ENCODE measurements at regions not wholly inside any gene's neighbourhood (a gene's known extent, or its start where the extent isn't known, plus 50 kb on each side); places are given as distances from the start of the nearest gene placed in this dataset.

DNA sequence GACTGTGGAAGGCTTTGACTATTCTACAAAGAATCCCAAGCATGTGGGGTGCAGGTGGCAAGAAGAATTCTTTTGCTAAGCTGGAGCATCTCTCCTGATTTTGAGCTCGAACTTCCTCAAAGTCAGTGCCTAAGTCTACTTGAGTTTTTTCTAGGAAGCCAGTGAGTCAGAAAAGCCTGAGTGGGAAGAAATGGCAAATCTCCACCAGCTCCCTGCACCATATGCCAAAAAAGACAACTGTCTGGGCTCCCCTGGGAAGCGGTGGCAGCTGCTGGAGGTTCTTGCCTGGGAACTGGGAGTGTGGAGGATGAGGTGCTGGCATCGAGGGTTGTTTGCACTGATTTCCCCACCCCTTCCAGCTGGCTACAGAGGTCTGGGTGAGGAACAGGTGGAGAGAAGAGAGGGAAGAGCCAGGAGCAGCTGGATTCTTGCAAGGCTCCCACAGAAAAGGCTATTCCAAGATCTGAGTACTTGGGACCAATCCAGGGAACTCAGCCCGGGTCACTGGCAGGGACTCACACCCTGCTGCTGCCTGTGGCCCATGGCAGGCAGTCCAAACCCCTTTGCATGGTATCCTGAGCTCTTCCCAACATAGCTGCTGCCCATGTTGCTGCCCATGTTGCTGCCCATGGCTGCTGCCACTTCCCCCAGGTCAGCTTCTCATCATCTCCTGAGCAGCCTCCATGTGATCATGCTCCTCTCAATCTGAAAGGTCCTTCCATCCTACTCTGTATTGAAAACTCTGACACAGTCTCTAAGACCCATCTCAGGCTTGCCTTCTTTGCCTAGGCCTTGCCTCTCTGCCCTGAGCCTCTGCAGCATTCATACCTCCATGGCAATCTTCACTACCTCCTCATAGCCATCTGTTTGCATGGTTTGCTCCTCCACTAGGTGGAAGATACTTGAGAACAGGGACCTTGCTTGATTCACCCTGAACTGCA, 128.3 kb upstream of the SPATS2L start:
- peak; percentile 43 for DNase-seq (ENCODE audit: low read depth)
- Histone ChIP-seq H3K36me3 (ENCODE audit: control insufficient read depth, insufficient read depth, low read length) (no peaks in the 10 kb centered on the region), H3K27me3 (ENCODE audit: control insufficient read depth, insufficient read depth, low read length) (peaks cover 10% of the 10 kb centered on the region), H3K4me3 (ENCODE audit: low read depth, low read length) (no peak overlapping the region)
- ChIA-PET CTCF (interaction anchor here (1.3 to 1.4 kb wide), 4 partner anchors 20 to 191 kb away, joined by 3 to 4 read pairs (median 3); no protein-coding TSS in a partner anchor), POLR2A (no interaction called here)
- TF ChIP-seq, protein P1, sequence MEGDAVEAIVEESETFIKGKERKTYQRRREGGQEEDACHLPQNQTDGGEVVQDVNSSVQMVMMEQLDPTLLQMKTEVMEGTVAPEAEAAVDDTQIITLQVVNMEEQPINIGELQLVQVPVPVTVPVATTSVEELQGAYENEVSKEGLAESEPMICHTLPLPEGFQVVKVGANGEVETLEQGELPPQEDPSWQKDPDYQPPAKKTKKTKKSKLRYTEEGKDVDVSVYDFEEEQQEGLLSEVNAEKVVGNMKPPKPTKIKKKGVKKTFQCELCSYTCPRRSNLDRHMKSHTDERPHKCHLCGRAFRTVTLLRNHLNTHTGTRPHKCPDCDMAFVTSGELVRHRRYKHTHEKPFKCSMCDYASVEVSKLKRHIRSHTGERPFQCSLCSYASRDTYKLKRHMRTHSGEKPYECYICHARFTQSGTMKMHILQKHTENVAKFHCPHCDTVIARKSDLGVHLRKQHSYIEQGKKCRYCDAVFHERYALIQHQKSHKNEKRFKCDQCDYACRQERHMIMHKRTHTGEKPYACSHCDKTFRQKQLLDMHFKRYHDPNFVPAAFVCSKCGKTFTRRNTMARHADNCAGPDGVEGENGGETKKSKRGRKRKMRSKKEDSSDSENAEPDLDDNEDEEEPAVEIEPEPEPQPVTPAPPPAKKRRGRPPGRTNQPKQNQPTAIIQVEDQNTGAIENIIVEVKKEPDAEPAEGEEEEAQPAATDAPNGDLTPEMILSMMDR (IDR thresholded peaks at IDR 0.05; ENCODE audit: insufficient read depth, low read depth, low read length): no peak

DNA sequence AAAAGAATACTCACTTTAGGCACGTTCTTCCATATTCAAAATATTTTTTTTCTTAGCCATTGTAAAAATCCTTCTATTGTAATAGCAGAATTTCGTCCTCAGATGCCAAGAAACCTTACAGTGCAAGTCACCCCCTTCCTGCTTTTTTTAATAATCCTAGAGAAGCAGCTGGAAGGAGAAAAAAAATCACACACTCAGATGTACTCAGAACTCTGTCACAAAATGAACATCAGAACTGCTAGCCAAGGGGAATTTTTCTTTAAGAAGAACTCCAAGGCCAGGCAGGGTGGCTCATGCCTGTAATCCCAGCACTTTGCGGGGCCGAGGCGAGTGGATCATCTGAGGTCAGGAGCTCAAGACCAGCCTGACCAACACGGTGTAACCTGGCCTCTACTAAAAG, 127.3 kb upstream of the SPATS2L start:
- CTCF ChIA-PET: interaction anchor here (0.6 kb wide), 1 partner anchor 75 kb away, joined by 3 read pairs; no protein-coding TSS in a partner anchor
- TF ChIP-seq, protein P1 (IDR thresholded peaks at IDR 0.05; ENCODE audit: insufficient read depth, low read depth, low read length): no peak
- no peak overlapping the region for H3K4me3 ChIP-seq (ENCODE audit: low read depth, low read length)

DNA sequence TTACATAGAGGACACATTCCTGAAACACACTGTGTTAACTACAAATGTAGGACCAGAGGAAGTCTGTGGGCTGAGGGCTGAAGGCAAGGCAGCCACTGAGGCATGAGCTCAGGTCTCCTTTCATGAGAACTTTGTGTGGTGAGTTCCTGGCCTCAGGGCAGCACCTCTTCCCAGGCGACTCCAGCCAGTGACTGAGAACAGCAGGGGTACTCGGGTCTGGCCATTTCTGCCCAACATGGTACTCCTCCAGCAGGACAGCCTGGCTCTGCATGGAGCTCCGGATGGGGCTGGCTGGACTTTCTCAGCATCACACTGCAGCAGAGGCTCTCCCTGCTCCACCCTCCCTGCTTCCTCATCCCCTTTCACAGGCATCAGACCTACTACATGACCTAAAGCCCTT, 125.5 kb upstream of the SPATS2L start:
- Histone ChIP-seq H3K36me3 (ENCODE audit: control insufficient read depth, insufficient read depth, low read length) (no peaks in the 10 kb centered on the region), H3K27me3 (ENCODE audit: control insufficient read depth, insufficient read depth, low read length) (peaks cover 14% of the 10 kb centered on the region), H3K4me3 (ENCODE audit: low read depth, low read length) (no peak overlapping the region)
- ChIA-PET POLR2A (no interaction called here), CTCF (interaction anchor here (1.6 to 1.8 kb wide), 2 partner anchors 10 to 125 kb away, joined by 3 to 6 read pairs; no protein-coding TSS in a partner anchor)
- DNase-seq (ENCODE audit: low read depth): no peak
- TF ChIP-seq, protein P1 (IDR thresholded peaks at IDR 0.05; ENCODE audit: insufficient read depth, low read depth, low read length): no peak

More for the DNA sequence above, 127.3 kb upstream of the SPATS2L start:
- DNase-seq (ENCODE audit: low read depth): no peak
- Histone ChIP-seq H3K27me3 (ENCODE audit: control insufficient read depth, insufficient read depth, low read length) (peaks cover 11% of the 10 kb centered on the region), H3K36me3 (ENCODE audit: control insufficient read depth, insufficient read depth, low read length) (no peaks in the 10 kb centered on the region)
- POLR2A ChIA-PET: no interaction called here

DNA sequence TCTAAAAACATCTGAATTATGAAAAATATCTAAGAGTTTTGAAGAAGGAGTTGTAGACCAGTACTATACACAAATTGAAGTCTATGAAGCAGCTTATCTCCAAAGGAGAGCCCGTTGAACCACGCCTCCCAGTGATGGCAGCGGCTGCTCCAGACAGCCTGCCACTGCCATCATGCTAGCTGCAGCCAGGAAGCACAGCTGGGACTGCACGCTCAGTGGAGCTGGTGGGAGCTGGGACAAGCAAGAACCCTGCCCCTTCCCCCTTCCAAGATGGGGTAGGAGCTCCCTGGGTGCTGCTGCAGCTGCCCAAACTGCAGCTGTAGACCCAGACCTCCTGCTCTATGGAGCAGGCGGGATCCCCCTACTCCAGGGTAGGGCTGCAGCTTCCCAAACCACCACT, 124.7 kb upstream of the SPATS2L start:
- Histone ChIP-seq H3K27me3 (ENCODE audit: control insufficient read depth, insufficient read depth, low read length) (peaks cover 14% of the 10 kb centered on the region), H3K36me3 (ENCODE audit: control insufficient read depth, insufficient read depth, low read length) (no peaks in the 10 kb centered on the region), H3K4me3 (ENCODE audit: low read depth, low read length) (no peak overlapping the region)
- POLR2A ChIA-PET: no interaction called here
- TF ChIP-seq, protein P1 (IDR thresholded peaks at IDR 0.05; ENCODE audit: insufficient read depth, low read depth, low read length): no peak
- CTCF ChIA-PET: interaction anchor here (1.8 kb wide), 1 partner anchor 9 kb away, joined by 6 read pairs; no protein-coding TSS in a partner anchor
- no peak for DNase-seq (ENCODE audit: low read depth)

DNA sequence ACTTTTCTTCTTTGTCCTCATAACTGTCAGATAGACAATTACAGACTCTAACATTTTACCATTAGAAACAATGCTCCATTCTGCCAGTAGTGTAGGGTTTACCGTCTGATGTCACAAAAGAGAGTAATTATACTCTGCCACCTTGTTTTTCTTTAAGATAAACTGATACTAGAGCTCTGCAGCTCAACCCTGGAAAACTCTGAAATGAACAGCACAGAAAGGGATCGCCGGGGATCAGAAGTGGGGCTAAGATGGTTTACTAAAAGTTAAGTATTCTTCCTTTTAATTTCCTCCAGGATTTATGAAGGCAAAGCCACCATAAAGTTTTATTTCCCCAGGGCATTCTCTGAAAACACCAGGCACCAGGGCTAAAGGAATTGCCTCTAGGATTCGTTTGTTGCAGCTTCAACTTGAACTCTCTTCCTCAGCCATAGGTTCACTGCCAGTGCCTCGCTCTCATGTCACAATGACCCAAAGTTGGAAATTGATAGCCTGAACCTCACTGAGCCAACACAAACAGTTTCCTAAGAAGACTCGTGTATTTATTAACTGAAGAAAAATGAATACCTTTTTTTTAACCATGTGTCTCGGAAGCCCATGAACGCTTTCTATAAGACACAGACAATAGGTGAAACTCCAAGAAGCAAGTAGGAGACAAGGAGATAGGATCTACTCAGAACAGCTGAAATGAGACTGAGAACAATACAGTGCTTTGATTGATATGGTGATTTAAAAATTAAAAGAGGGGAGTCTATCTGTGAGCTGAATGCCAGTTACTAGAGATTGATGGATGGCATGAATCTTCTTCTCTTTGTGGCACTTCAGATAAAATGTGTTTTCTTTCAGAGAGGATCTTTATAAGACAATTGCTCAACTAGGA, 121.5 kb upstream of the SPATS2L start:
- Histone ChIP-seq H3K36me3 (ENCODE audit: control insufficient read depth, insufficient read depth, low read length) (no peaks in the 10 kb centered on the region), H3K4me3 (ENCODE audit: low read depth, low read length) (no peak overlapping the region), H3K27me3 (ENCODE audit: control insufficient read depth, insufficient read depth, low read length) (peaks cover 14% of the 10 kb centered on the region)
- TF ChIP-seq, protein P1 (IDR thresholded peaks at IDR 0.05; ENCODE audit: insufficient read depth, low read depth, low read length): no peak
- ChIA-PET CTCF (no interaction called here), POLR2A (no interaction called here)
- no peak for DNase-seq (ENCODE audit: low read depth)
